ENCODE measurements at regions not wholly inside any gene's neighbourhood (a gene's known extent, or its start where the extent isn't known, plus 50 kb on each side); places are given as distances from the start of the nearest gene placed in this dataset.

GRCh38 chr10:78401624-78402367, 368.1 kb downstream of the RPS24 start:
- no peak for DNase-seq

- no peak for DNase-seq
Measured at GRCh38 chr10:78402591-78402990, 368.9 kb downstream of the RPS24 start.

GRCh38 chr10:78403781-78404180, 370.1 kb downstream of the RPS24 start:
- DNase-seq = no peak

- DNase-seq = no peak
Measured at GRCh38 chr10:78404296-78404695, 370.6 kb downstream of the RPS24 start.

- DNase-seq = no peak
Measured at GRCh38 chr10:78405231-78405630, 371.6 kb downstream of the RPS24 start.

GRCh38 chr10:78405736-78406135, 372.1 kb downstream of the RPS24 start:
- no peak for DNase-seq

- no peak for DNase-seq
Measured at GRCh38 chr10:78406648-78407008, 373.0 kb downstream of the RPS24 start.

- peak; percentile 67 to 69 for DNase-seq
Measured at GRCh38 chr10:78407009-78407711, 373.5 kb downstream of the RPS24 start.

- DNase-seq = no peak
Measured at GRCh38 chr10:78407966-78408365, 374.3 kb downstream of the RPS24 start.

- no peak for DNase-seq
Measured at GRCh38 chr10:78408671-78409472, 375.2 kb downstream of the RPS24 start.

GRCh38 chr10:78410046-78410965, 376.6 kb downstream of the RPS24 start:
- DNase-seq = no peak

GRCh38 chr10:78411716-78412115, 378.1 kb downstream of the RPS24 start:
- no peak for DNase-seq

GRCh38 chr10:78412605-78413004, 378.9 kb downstream of the RPS24 start:
- DNase-seq = no peak

GRCh38 chr10:78413076-78414055, 379.7 kb downstream of the RPS24 start:
- DNase-seq = no peak

GRCh38 chr10:78414380-78414779, 380.7 kb downstream of the RPS24 start:
- no peak for DNase-seq

- DNase-seq = no peak
Measured at GRCh38 chr10:78415111-78415510, 381.4 kb downstream of the RPS24 start.

GRCh38 chr10:78416031-78417011, 382.7 kb downstream of the RPS24 start:
- no peak for DNase-seq

- DNase-seq = no peak
Measured at GRCh38 chr10:78417425-78418370, 384.0 kb downstream of the RPS24 start.
